Ectodermal cell (in vitro differentiated cells): ENCODE measurements at regions not wholly inside any gene's neighbourhood (a gene's known extent, or its start where the extent isn't known, plus 50 kb on each side); places are given as distances from the start of the nearest gene placed in this dataset.

Experiments used
- H3K27ac ChIP-seq: 2 replicates; pipeline ENCODE4 v1.7.0; 2013; ENCODE audit warnings: mild to moderate bottlenecking, low read depth, low read length; ENCODE audit not compliant: insufficient read depth, poor library complexity, severe bottlenecking
- H3K27me3 ChIP-seq: 2 replicates; pipeline ENCODE4 v1.7.0; 2013; ENCODE audit warnings: mild to moderate bottlenecking, low read length; ENCODE audit not compliant: insufficient read depth, control insufficient read depth, poor library complexity, severe bottlenecking
- H3K36me3 ChIP-seq: one replicate; pipeline ENCODE4 v1.7.0; 2013; ENCODE audit warnings: low read length; ENCODE audit not compliant: control insufficient read depth, insufficient read depth
- H3K4me1 ChIP-seq: one replicate; pipeline ENCODE4 v1.7.0; 2013; ENCODE audit warnings: low read length; ENCODE audit not compliant: control insufficient read depth, insufficient read depth
- H3K4me3 ChIP-seq: 2 replicates; pipeline ENCODE4 v1.7.0; 2013; ENCODE audit warnings: low read depth, low read length, control low read depth; ENCODE audit not compliant: insufficient read depth
- H3K9me3 ChIP-seq: 2 replicates; pipeline ENCODE4 v1.7.0; 2013; ENCODE audit warnings: mild to moderate bottlenecking, low read length, moderate library complexity; ENCODE audit not compliant: control insufficient read depth
- WGBS, 2 experiments: methylation state at CpG; one replicate each; pipeline ENCODE4 v1.1.7; 2013; ENCODE audit warnings: missing lambda C conversion rate in 2 of 2; 5-methylcytosine and 5-hydroxymethylcytosine counted together

DNA sequence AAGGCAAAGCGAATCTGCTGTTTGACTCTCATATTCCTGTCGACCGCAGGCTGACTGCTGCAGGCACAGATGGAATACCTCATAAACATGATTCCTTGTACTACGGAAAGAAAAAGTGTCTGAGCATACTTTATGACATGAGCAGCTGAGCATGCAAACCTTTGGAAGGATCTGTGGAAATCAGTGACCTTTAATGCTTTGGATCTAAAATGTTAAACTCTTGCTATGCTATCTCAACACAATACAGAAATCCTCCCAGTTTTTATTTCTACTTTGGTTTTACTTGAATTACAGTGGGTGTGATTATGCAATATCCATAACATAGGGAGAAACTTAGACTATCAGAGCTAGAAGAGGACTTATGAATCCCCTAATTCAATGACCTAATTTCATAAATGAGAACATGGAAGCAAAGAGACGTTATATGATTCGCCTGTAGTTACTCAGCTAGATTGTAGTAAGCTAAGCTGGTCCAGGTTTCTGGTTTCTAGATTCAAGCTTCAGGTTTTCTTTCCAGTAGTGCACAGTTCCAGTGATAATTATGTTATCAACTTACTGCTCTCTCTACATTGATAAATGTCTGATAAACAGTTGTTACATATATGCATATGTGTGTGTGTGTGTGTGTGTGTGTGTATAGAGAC is 127.6 kb upstream of the GBE1 start:
- Histone ChIP-seq H3K36me3 (no peaks in the 10 kb centered on the region), H3K9me3 (no peaks in the 10 kb centered on the region), H3K4me3 (no peak overlapping the region), H3K27ac (no peak overlapping the region), H3K27me3 (no peaks in the 10 kb centered on the region), H3K4me1 (peaks cover 3% of the 10 kb centered on the region)
- WGBS, 2 experiments, result 95% methylated on average over 6 of the region's 6 CpGs

DNA sequence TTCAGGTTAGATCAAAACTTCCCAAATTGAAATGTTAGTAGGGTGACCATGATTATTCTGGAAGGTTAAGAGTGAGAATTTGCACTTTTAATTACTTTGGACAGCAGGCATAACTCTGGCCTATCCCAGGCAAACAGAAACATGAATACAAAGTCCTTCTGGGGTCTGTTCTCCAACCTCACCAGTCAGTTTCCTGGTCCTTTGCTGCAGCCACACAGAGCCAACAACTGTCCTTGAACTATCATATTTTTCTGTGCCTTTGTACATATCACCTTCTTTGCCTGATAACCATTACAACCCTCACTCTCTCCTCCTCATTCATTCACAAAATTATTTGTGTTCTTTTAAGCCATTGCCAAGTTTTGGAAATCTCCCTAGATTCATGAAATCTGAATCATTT is 126.0 kb upstream of the GBE1 start:
- Histone ChIP-seq H3K36me3 (no peaks in the 10 kb centered on the region), H3K4me3 (no peak overlapping the region), H3K27ac (no peak overlapping the region), H3K27me3 (no peaks in the 10 kb centered on the region), H3K4me1 (peaks cover 3% of the 10 kb centered on the region), H3K9me3 (no peaks in the 10 kb centered on the region)

GRCh38 chr3:81886081-81886480 is 124.6 kb upstream of the GBE1 start:
- Histone ChIP-seq H3K9me3 (no peaks in the 10 kb centered on the region), H3K4me1 (no peaks in the 10 kb centered on the region), H3K27ac (no peak overlapping the region), H3K27me3 (no peaks in the 10 kb centered on the region), H3K36me3 (no peaks in the 10 kb centered on the region), H3K4me3 (no peak overlapping the region)
- WGBS, 2 experiments, result 100% methylated on average over 1 of the region's 2 CpGs; no CpG with 5 or more reads in 1 of the 2 experiments

- H3K36me3 ChIP-seq, result no peaks in the 10 kb centered on the region
- WGBS, 2 experiments, result 96 to 100% methylated on average over 3 of the region's 3 CpGs
- no peaks in the 10 kb centered on the region for H3K27me3 ChIP-seq
- H3K4me1 ChIP-seq, result no peaks in the 10 kb centered on the region
- no peaks in the 10 kb centered on the region for H3K9me3 ChIP-seq
- H3K4me3 ChIP-seq, result no peak overlapping the region
- no peak overlapping the region for H3K27ac ChIP-seq
These were observed 123.3 kb upstream of the GBE1 start for GRCh38 chr3:81884791-81885190.

GRCh38 chr3:81876826-81877225 is 115.4 kb upstream of the GBE1 start:
- H3K4me1 ChIP-seq, result no peaks in the 10 kb centered on the region

GRCh38 chr3:81874738-81875137 is 113.3 kb upstream of the GBE1 start:
- Histone ChIP-seq H3K27ac (no peak overlapping the region), H3K4me1 (no peaks in the 10 kb centered on the region), H3K36me3 (no peaks in the 10 kb centered on the region), H3K4me3 (no peak overlapping the region), H3K27me3 (no peaks in the 10 kb centered on the region), H3K9me3 (no peaks in the 10 kb centered on the region)

More at GRCh38 chr3:81876826-81877225, 115.4 kb upstream of the GBE1 start:
- no peaks in the 10 kb centered on the region for H3K27me3 ChIP-seq
- H3K27ac ChIP-seq, result no peak overlapping the region
- H3K36me3 ChIP-seq, result no peaks in the 10 kb centered on the region
- H3K4me3 ChIP-seq, result no peak overlapping the region
- no peaks in the 10 kb centered on the region for H3K9me3 ChIP-seq
- WGBS, 2 experiments, result 89 to 100% methylated on average over 1 of the region's 1 CpG

GRCh38 chr3:81872566-81872965 is 111.1 kb upstream of the GBE1 start:
- H3K27me3 ChIP-seq, result no peaks in the 10 kb centered on the region
- H3K27ac ChIP-seq, result no peak overlapping the region
- H3K36me3 ChIP-seq, result no peaks in the 10 kb centered on the region
- H3K4me1 ChIP-seq, result no peaks in the 10 kb centered on the region
- no peaks in the 10 kb centered on the region for H3K9me3 ChIP-seq
- WGBS, 2 experiments, result no CpG with 5 or more reads among the region's 1 CpG
- no peak overlapping the region for H3K4me3 ChIP-seq

DNA sequence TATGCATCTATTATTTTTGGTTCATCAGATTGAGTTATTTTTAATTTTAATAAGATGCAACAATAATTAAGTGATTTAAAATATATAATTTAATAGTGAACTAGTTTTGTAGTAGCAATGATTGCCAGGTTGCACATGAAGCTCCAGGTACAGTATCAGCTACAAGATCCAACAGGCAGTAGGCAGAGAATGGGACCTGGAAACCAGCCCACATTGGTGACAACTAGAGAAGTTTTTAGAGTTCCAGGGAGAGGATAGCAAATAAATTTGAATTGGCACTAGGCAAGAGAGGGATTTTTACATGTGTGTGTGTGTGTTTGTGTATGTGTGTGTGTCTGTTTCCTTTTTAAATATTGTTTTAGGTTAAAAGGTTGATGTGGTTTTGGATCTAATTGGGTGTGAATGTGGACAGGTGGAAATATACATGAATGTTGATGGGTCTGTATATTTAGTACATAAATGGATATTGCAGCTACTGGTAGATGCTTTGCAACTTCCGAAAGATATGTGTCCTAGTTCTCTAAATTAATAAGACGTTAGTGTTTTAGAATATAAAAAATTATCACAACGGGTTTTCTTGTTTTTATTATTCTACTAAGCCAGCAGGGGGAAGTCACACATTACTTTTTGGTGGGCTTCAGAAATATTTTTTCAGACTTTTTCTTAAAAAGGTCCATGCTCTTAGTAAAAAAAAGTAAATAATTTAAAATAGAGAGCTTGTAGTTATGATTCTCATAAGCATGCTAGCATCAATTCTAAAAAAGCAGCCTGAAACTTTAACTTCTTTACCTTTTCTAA is 110.1 kb upstream of the GBE1 start:
- WGBS, 2 experiments, result 88 to 93% methylated on average over 3 of the region's 3 CpGs
- Histone ChIP-seq H3K36me3 (no peaks in the 10 kb centered on the region), H3K9me3 (no peaks in the 10 kb centered on the region), H3K27ac (no peak overlapping the region), H3K27me3 (no peaks in the 10 kb centered on the region), H3K4me1 (no peaks in the 10 kb centered on the region), H3K4me3 (no peak overlapping the region)

DNA sequence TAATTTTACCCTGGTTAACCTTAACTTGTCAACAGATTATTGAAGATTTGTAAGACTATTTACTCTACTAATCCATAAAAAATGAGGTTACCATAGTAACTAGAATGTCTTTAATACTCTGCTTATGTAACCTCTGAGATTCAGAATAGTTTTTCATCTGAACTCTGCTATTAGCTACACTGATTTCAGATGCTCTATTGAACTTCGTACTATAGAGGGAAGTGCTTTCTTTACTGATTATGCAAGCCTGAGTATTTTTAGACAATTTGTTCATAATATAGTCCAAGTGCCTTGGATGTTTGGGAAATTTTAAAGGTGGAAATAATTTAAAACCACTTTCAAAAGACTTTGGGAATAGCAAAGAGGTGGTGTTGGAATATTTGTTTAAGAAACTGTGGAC is 107.9 kb upstream of the GBE1 start:
- Histone ChIP-seq H3K27me3 (no peaks in the 10 kb centered on the region), H3K27ac (no peak overlapping the region), H3K9me3 (no peaks in the 10 kb centered on the region), H3K4me1 (no peaks in the 10 kb centered on the region), H3K4me3 (no peak overlapping the region), H3K36me3 (no peaks in the 10 kb centered on the region)
- 92% methylated on average over 1 of the region's 1 CpG; no CpG with 5 or more reads in 1 of the 2 experiments for WGBS, 2 experiments

GRCh38 chr3:81868597-81868996 is 107.2 kb upstream of the GBE1 start:
- H3K9me3 ChIP-seq, result no peaks in the 10 kb centered on the region
- H3K27me3 ChIP-seq, result no peaks in the 10 kb centered on the region
- H3K36me3 ChIP-seq, result no peaks in the 10 kb centered on the region
- no CpG with 5 or more reads among the region's 1 CpG for WGBS, 2 experiments
- H3K4me1 ChIP-seq, result no peaks in the 10 kb centered on the region
- no peak overlapping the region for H3K27ac ChIP-seq
- H3K4me3 ChIP-seq, result no peak overlapping the region
